Upper lobe of left lung (tissue), 6 donors: ENCODE measurements at regions not wholly inside any gene's neighbourhood (a gene's known extent, or its start where the extent isn't known, plus 50 kb on each side); places are given as distances from the start of the nearest gene placed in this dataset.

Experiments used
- ATAC-seq, 2 donors: fragments of 200-7000 bp; cut with Tn5 transposase; one replicate each; pipeline ENCODE4 v1.9.1; 2022; ENCODE audit warnings: mild to moderate bottlenecking in 2 of 2, moderate library complexity in 2 of 2; ENCODE audit not compliant: low FRiP score in 2 of 2
- DNase-seq, 2 donors: peaks; one replicate each; pipeline ENCODE4 v3.0.0-alpha.2; 2019 to 2020
- H3K27ac ChIP-seq, 4 donors: fragments of 200-600 bp; sonication (generic); one replicate each; pipeline ENCODE4 v1.5.1; 2016 to 2019
- H3K27me3 ChIP-seq, 4 donors: fragments of 200-600 bp; sonication (generic); one replicate each; pipeline ENCODE4 v1.5.1; 2017 to 2019
- H3K36me3 ChIP-seq, 4 donors: fragments of 200-600 bp; sonication (generic); one replicate each; pipeline ENCODE4 v1.5.1; 2016 to 2019
- H3K4me1 ChIP-seq, 4 donors: fragments of 200-600 bp; sonication (generic); one replicate each; pipeline ENCODE4 v1.5.1; 2018 to 2019
- H3K4me3 ChIP-seq, 4 donors: fragments of 200-600 bp; sonication (generic); one replicate each; pipeline ENCODE4 v1.5.1; 2017 to 2019; ENCODE audit warnings: mild to moderate bottlenecking in 2 of 4, moderate library complexity in 1 of 4
- H3K9me3 ChIP-seq, 4 donors: fragments of 200-600 bp; sonication (generic); one replicate each; pipeline ENCODE4 v1.5.1; 2018 to 2019
- EP300 ChIP-seq, 4 donors: sonication (generic); formaldehyde crosslinking; IDR thresholded peaks; one replicate each; pipeline ENCODE4 v1.5.1; 2017; ENCODE audit warnings: antibody characterized with exemption in 4 of 4, control low read depth in 2 of 4
- POLR2A ChIP-seq, 4 donors: fragments of 450-650 bp; IDR thresholded peaks; one replicate each; pipeline ENCODE4 v1.5.1; 2016 to 2017; ENCODE audit warnings: antibody characterized with exemption in 4 of 4, mild to moderate bottlenecking in 2 of 4
- POLR2AphosphoS5 ChIP-seq, 2 donors: sonication (generic); formaldehyde crosslinking; IDR thresholded peaks; one replicate each; pipeline ENCODE4 v1.5.1; 2017; ENCODE audit warnings: antibody characterized with exemption in 2 of 2
- WGBS, 2 donors: methylation state at CpG; one replicate each; pipeline ENCODE4 v1.1.5; 2017 to 2018; 5-methylcytosine and 5-hydroxymethylcytosine counted together
- TF ChIP-seq, protein P1 (sequence below), 6 experiments: fragments of 450-650 bp in 4 of 6; fragments of 200-600 bp in 2 of 6; sonication (generic) in 2 of 6; IDR thresholded peaks; one replicate each; pipeline ENCODE4 v1.5.1; 2016 to 2019; ENCODE audit warnings: antibody characterized with exemption in 6 of 6
- donor health status: DM: no; HTN: no; CAD: no; lungs with moderate emphysema.
- donor health status: DM: no; HTN: yes; CAD: no; lungs with severe emphysema.

DNA sequence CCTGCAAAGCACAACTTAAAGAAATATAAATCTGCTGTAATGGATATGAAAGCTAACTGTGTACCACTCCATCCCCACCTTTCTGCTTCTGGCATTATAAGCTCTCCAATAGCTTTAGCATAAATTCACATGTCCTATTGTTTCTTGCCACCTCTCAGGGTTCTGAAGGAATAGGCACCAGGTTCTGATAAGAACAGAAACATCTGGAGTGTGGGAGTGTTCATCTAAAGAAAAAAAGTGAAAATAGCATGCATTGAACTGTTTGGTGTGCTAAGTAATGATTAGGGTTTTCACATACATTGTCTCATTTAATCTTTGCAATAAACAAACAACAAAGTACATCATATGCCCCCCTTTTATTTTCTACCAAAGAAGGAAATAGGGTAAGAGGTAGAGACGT is 72.3 kb downstream of the FAM76B start:
- Histone ChIP-seq H3K36me3 (no peaks in the 10 kb centered on the region), H3K4me1 (peaks cover 0 to 3% (median 0%) of the 10 kb centered on the region in 4 donors), H3K27me3 (no peaks in the 10 kb centered on the region), H3K4me3 (no peak overlapping the region), H3K27ac (no peak overlapping the region), H3K9me3 (no peaks in the 10 kb centered on the region)
- DNase-seq: no peak
- ATAC-seq: no peak
- TF ChIP-seq EP300 (IDR thresholded peaks at IDR 0.05) (no peak), POLR2AphosphoS5 (IDR thresholded peaks at IDR 0.05) (no peak), POLR2A (IDR thresholded peaks at IDR 0.05) (no peak)
- TF ChIP-seq, protein P1, sequence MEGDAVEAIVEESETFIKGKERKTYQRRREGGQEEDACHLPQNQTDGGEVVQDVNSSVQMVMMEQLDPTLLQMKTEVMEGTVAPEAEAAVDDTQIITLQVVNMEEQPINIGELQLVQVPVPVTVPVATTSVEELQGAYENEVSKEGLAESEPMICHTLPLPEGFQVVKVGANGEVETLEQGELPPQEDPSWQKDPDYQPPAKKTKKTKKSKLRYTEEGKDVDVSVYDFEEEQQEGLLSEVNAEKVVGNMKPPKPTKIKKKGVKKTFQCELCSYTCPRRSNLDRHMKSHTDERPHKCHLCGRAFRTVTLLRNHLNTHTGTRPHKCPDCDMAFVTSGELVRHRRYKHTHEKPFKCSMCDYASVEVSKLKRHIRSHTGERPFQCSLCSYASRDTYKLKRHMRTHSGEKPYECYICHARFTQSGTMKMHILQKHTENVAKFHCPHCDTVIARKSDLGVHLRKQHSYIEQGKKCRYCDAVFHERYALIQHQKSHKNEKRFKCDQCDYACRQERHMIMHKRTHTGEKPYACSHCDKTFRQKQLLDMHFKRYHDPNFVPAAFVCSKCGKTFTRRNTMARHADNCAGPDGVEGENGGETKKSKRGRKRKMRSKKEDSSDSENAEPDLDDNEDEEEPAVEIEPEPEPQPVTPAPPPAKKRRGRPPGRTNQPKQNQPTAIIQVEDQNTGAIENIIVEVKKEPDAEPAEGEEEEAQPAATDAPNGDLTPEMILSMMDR (IDR thresholded peaks at IDR 0.05): no peak
- WGBS, 2 donors: 73 to 100% methylated on average over 1 of the region's 1 CpG

DNA sequence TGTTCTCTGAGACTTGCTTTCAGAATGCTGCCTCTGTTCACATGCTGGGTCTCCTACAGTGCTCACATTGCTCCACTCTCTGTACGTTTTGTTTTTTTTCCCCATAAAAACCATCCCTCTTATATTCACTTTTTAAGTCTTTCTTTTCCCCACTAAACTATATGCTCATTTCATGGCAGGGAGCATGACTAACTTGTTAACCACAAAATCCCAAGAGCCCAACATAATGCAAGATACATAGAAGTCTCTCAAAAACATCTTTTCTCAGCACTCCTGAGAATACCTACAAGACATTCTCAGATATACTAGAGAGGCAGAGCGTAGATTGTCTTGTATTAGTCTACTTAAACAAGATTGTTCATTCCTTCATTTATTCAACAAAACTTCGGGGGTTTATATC is 73.3 kb downstream of the FAM76B start:
- Histone ChIP-seq H3K9me3 (no peaks in the 10 kb centered on the region), H3K4me3 (no peak overlapping the region), H3K27ac (no peak overlapping the region), H3K4me1 (peaks cover 0 to 3% (median 0%) of the 10 kb centered on the region in 4 donors), H3K36me3 (no peaks in the 10 kb centered on the region), H3K27me3 (no peaks in the 10 kb centered on the region)
- TF ChIP-seq POLR2A (IDR thresholded peaks at IDR 0.05): no peak
- TF ChIP-seq, protein P1 (IDR thresholded peaks at IDR 0.05): no peak
- TF ChIP-seq EP300 (IDR thresholded peaks at IDR 0.05): no peak
- no peak for TF ChIP-seq POLR2AphosphoS5 (IDR thresholded peaks at IDR 0.05)
- ATAC-seq (no peak), DNase-seq (no peak)
- 73 to 76% methylated on average over 3 of the region's 3 CpGs for WGBS, 2 donors

DNA sequence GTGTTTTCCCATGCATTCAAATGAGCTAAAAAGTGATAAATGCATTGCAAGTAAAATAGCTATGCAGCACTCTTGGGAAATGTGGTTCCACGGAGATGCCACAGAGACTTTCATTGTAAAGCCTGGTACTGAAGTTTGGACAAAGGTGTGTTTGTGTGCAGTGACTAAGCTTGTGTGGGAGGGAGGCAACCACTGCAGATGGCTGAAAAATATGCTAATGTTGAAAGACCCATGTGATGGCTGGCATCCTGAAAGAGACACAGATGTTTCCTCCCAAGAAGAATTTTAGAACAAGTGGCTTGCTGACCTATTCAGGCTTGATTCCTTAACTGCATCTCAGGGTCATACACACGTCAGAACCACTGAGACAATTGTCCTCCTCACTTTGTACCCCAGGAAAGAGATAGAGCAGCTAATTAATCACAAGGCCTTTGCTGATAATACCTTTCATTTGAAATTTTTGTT is 73.8 kb downstream of the FAM76B start:
- DNase-seq (no peak), ATAC-seq (no peak)
- TF ChIP-seq EP300 (IDR thresholded peaks at IDR 0.05) (no peak), POLR2AphosphoS5 (IDR thresholded peaks at IDR 0.05) (no peak), POLR2A (IDR thresholded peaks at IDR 0.05) (no peak)
- TF ChIP-seq, protein P1 (IDR thresholded peaks at IDR 0.05): no peak
- Histone ChIP-seq H3K36me3 (no peaks in the 10 kb centered on the region), H3K4me3 (no peak overlapping the region), H3K4me1 (peaks cover 0 to 3% (median 0%) of the 10 kb centered on the region in 4 donors), H3K9me3 (no peaks in the 10 kb centered on the region), H3K27me3 (no peaks in the 10 kb centered on the region), H3K27ac (no peak overlapping the region)
- WGBS, 2 donors: 43 to 47% methylated on average over 2 of the region's 2 CpGs

DNA sequence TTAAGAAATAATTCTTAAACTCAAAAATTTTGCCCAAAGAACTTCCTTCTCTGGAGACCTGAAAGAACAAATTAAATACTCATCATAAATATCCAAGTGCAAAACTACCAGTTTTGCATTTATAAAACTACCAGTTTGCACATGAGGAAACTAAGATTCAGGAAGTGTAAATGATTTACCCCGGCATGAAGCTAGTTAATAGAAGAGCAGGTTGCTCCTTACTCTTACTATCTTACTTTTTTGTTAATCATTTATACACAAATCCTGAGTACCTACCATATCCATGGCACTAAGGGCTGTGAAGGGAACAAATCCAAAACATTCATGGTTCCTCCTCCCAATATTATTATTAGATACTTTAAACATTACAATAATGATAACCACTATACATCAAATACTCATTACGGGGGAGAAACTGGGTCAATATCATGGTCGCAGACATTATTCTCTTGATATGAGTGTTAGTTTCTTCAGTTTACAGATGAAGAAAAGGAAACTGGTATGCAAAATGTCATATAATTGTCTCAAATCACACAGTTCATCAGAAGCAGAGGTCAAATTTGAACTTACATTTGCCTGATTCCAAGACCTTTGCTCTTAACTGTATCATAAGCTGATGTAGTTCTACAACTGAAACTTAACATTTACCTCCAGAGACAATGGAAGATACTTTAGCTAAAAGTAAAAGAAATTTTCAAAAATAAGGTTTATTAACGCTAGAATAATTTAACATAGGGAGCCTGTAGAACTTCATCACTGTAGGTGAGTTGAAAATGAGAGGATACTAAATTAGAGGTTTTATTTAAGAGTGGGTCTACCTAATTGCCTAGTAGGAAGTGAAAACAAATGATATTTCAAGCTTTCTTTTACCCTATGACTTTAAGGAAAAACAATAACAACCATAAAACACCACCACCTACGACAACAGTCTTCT is 74.5 kb downstream of the FAM76B start:
- Histone ChIP-seq H3K27ac (no peak overlapping the region), H3K27me3 (no peaks in the 10 kb centered on the region), H3K36me3 (no peaks in the 10 kb centered on the region), H3K4me3 (no peak overlapping the region), H3K4me1 (peaks cover 0 to 3% (median 0%) of the 10 kb centered on the region in 4 donors), H3K9me3 (no peaks in the 10 kb centered on the region)
- TF ChIP-seq EP300 (IDR thresholded peaks at IDR 0.05) (no peak), POLR2A (IDR thresholded peaks at IDR 0.05) (no peak)
- WGBS, 2 donors: 67 to 75% methylated on average over 5 of the region's 5 CpGs
- ATAC-seq: no peak
- DNase-seq: no peak

DNA sequence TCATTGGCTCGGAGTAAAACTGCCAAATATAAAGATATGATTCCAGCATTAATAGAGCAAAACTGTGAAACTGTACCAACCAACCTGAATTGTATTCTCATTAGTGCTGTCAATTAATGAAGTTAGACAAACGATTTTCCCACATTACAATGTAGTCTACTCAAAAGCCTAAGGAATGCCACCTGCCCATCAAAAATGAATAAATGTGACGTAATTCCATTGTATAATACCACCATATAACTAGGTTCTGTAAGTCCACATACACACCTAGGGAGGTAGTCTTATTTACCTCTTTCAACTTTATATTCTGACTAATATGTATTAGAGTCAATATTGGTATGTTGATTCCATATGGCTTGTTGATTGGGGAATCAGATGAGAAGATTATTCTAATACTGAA is 76.2 kb downstream of the FAM76B start:
- 89% methylated on average over 3 of the region's 3 CpGs for WGBS, 2 donors

More for the DNA sequence above, 76.2 kb downstream of the FAM76B start:
- ATAC-seq (no peak), DNase-seq (no peak)
- no peaks in the 10 kb centered on the region for H3K36me3 ChIP-seq
- H3K27ac ChIP-seq: no peak overlapping the region
- H3K27me3 ChIP-seq: no peaks in the 10 kb centered on the region
- no peak overlapping the region for H3K4me3 ChIP-seq
- TF ChIP-seq EP300 (IDR thresholded peaks at IDR 0.05) (no peak), POLR2AphosphoS5 (IDR thresholded peaks at IDR 0.05) (no peak), POLR2A (IDR thresholded peaks at IDR 0.05) (no peak)
- TF ChIP-seq, protein P1 (IDR thresholded peaks at IDR 0.05): no peak
- no peaks in the 10 kb centered on the region for H3K9me3 ChIP-seq
- H3K4me1 ChIP-seq: no peaks in the 10 kb centered on the region
